GM18517 (cell line): ENCODE measurements at regions not wholly inside any gene's neighbourhood (a gene's known extent, or its start where the extent isn't known, plus 50 kb on each side); places are given as distances from the start of the nearest gene placed in this dataset.

Experiments
- ATAC-seq: cut with Tn5 transposase; IDR thresholded peaks from one replicate; pipeline ENCODE4 v1.9.1; 2021; ENCODE audit warnings: mild to moderate bottlenecking, moderate library complexity; ENCODE audit not compliant: unreplicated experiment

DNA sequence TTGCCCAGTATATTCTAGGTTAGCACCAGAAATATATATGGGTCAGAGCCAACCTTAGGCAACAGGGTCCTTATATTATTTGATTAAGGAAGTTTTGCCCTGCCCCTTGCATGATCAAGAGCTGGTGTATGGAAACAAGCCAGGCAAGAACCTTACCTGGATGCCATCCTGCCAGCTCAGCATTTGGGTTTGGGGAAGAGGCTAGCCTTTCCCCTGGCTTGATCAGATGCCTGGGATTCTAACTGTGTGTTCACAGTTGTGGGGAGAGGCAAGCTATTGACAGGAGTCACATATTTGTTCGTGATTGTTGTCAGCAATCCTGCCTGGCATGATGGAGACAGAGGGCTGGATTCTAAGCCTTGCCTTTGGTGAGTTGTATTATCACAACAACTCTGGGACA is 260.0 kb upstream of the DACH1 start:
- no peak for ATAC-seq

DNA sequence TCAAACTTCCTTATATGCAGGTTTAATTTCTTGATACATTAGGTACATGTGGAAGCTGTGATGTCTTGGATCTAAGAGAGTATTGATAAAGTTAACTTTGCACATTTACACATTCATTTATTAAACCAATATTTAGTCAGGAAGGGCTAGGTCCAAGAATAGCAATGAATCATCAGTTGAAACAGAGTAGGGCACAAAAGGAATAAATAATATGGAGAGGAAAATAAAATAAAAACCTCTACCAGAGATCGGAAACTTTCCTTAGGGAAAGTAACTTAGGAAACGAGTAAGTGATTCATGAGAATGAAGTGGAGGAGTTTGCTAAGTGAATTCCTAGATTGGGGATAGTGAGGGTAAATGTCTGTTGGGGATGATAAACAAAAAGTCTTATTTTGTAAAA is 259.4 kb upstream of the DACH1 start:
- no peak for ATAC-seq

DNA sequence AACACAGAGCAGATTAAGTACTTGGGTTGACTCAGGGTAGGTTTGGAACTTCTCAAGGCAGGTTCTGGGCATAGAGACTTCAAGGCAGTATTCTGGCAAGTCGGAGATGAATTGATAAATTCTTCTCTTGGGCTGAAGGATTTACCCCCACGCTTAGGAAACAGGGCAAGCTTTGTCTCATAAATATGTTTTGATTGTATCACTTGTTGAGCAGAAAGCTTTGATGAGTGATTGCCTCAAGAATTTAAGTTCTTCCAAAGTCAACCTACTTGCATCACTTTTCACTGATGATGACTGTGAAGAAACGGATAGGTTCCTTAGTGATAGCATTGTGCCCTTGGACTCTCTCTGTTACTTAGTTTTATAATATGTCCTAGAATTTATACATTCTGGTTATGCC is 258.6 kb upstream of the DACH1 start:
- no peak for ATAC-seq

DNA sequence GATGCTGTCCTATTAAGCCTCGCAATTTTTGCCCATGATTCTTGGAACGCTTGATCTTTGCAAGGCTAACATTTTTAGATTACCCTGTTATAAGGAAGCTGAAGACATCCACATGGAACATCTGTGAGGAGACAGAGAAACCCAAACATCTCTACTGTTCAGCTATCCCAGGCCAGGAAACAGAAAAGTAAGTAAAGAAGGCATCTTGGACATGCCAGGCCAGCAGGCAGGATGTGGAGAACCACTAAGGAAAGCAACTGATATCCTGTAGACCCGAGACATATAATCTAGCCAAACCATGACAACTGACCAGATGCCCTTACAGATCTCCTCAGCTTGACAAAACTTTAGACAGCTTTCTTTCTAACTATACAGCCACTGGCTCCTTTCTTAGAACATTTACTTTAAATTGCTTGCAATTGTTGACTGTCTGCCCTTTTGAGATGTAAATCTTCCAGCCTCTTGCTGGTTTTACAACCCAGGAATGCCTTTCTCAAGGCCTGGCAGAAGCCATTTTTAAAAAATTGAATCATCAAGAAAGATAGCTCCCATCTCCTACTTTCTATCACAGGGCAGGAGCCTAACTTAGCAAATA is 255.8 kb upstream of the DACH1 start:
- no peak for ATAC-seq

DNA sequence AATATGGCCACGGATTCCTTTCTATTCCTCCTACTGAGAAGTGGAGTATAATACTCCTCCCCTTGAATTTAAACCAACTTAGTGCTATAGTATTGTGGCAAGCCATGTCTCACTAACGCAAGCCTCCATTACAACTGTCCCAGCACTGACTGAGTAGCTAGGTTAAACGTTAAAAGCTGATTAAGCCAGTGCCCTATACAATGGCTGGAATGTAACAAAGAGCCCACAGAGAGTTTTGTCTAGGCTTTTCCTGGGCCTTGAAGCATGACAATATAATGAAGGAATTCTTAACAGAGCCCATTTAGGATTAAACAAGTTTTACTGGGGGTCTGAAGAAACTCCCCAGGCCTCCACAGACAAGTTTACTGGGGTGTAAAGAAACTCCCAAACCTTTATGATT is 254.5 kb upstream of the DACH1 start:
- ATAC-seq: no peak

DNA sequence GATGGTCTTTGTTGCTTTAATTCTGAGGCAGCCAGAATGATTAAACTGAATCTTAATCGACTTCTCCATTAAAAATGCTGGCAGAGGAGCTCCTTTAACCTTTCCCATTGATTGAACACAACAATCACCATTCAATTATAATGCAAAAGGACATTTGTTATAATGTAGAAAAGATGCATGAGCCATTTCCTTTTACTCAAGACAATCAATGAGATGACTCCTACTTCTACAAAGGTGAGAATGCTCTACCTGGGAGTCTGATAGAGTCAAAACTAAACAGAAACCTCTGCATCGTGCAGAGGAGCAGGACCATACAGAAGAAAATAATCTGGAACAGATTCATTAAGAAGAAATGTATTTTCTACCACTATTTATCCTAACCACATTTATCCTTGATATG is 253.6 kb upstream of the DACH1 start:
- no peak for ATAC-seq

DNA sequence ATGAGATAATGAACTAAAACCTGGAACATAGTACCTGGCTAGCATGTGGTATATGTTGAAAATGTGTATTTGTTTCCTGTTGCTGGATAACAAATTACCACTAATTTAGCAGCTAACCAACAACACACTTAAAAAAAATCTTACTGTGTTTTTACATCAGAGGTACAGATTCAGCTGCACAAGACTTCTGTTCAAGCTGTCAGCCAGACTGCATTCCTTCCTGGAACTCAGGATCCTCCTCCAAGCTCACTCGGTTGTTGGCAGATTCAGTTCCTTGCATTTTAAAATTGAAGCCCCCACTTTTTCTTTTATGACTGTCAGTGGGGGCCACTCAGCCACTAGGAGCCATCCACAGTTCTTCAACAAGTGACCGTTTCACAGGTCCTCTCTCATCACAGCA is 246.9 kb upstream of the DACH1 start:
- no peak for ATAC-seq

DNA sequence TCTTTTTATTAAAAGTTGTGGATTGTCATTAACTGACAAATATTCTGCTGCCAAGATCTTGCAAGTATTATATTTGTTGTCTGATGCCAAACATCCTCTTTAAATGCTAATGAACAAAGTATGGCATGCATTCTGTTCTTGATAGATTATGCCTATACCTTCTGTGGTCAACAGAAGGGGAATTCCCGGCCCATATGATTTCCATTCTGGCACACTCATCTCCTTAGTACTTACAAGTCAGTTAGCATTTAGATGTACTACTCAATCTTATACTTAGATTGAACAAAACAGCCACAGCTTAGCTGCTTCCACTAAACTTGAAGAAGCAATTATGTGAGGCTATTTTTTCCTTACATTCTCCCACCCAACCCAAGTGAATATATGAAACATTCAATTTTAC is 246.1 kb upstream of the DACH1 start:
- ATAC-seq: no peak

DNA sequence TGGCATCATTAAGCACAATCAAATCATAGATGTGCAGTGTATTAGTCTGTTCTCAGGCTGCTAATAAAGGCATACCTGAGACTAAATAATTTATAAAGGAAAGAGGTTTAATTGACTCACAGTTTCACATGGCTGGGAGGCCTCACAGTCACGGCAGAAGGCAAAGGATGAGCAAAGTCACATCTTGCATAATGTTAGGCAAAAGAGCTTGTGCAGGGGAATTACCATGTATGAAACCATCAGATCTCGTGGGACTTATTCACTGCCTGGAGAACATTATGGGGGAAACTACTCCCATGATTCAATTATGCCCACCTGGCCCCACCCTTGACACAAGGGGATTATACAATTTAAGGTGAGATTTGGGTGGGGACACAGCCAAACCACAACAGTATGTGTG is 245.2 kb upstream of the DACH1 start:
- no peak for ATAC-seq

DNA sequence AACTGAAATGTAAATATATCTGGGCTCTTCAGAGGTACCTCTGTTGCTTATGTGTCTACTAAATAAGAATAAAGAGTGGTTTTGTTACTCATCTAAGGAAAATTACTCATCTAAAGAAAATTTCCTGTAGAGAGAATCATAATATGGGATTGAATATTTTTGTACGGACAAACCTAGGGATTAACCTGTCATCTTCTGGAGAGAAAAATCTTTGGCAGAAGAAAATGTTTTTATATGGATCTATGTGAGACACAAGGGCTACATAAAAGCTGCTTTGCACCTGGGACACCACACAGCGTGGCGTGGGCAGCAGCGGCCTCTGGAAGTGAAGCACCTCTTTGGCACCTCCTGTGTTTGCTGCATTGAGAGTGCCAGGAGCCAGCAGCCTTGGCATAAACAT is 242.9 kb upstream of the DACH1 start:
- no peak for ATAC-seq

DNA sequence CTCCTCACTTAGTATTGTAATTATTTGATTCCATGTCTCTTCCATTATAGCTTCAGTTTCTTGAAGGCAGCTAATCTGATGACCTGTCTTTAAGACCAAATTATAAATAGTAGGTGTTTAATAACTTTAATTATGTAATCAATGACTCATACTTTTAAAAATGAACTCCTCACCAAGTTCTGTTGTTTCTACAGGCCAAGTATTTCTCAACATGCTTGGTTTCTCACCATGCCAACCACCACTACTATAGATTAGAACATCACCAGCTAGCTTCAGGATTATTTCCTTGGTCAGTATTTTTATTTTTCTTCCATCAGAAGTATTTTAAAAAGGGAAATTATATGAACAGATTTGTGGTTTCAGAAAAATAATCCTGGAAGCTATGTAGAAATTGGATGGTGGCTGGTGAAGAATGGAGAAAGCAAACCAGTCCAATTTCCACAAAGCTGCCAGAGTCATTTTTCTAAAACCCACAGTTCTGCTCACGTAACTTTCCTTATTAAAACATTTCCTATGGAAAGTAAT is 237.7 kb upstream of the DACH1 start:
- ATAC-seq: no peak

DNA sequence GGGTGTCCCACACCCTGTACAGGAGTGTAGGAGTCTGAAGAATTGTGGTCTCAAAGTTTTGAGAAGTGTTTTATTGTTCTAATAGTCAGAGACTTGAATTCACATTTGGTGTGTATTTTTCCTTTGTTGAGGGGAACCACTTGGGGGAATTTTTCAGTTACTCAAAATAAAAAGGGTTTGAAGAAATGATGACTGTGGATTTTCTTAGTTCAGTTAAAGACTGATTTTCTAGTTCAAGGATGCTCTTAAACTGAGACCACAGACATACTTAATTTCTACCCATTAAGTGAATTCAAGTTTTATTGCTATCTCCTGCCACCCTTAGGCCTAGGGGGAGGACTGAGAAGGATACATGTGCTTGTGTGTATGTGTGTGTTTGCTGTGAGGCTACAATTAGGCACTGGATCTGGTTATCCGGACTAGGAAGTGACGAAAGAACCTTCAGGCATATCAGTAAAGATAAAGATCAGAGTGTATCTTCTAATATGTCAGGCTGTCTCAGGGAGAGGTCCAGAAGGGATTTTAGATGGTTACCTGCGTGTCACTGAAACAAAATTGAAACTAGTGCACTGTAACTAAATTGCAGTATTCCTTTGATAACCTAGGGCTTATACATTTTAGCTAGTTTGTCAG is 234.9 kb upstream of the DACH1 start:
- no peak for ATAC-seq

DNA sequence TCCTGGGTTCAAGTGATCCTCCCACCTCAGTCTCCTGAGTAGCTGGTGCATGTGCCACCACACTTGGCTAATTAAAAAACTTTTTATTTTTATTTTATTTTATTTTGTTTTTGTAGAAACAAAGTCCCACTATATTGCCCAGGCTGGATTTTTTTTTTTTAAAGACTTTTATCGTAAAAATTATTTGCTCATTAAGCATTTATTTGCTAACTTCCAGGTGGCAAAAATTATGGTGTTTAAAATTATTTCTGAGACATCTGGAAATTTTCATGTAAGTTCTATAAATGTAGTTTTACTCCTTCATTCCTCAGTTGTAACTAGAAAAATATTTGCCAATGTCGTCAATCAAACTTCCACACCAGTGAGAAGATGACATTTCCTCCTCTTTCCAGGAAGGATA is 233.3 kb upstream of the DACH1 start:
- no peak for ATAC-seq

DNA sequence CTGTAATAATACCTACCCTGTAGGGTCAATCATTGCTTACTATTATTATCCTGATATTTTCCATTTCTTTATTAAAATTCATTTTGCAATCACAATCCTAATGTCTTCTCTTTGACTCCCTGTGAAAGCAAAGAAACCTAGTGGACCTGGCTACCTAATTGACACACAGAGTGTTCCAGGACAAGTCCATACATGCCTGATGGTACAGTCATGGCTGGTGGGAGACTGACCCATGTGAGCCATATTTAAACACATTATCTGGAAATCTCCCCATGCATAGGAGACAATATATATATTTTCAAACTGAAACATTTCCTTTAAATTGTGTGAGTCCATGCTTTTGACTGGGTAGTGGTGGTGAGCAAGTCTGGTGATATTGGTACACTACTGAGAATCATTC is 230.6 kb upstream of the DACH1 start:
- no peak for ATAC-seq

DNA sequence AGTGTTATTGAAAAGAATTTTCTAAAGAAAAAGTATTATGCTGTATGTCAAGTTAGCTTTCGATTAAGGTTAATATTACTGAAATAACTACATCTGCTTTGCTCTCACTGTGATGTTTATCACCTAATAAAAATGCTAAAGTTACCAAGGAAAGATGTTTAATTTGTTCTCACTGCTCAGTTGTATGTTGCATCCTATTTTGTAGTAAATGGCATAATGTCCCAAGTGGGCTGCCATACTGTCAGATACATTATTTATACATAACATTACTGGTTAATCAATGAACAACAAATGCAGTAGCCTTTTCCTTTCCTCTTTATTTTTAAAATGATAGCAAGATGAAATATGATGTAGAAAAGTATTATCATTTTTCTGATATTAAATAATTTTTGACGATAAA is 226.3 kb upstream of the DACH1 start:
- ATAC-seq: no peak

DNA sequence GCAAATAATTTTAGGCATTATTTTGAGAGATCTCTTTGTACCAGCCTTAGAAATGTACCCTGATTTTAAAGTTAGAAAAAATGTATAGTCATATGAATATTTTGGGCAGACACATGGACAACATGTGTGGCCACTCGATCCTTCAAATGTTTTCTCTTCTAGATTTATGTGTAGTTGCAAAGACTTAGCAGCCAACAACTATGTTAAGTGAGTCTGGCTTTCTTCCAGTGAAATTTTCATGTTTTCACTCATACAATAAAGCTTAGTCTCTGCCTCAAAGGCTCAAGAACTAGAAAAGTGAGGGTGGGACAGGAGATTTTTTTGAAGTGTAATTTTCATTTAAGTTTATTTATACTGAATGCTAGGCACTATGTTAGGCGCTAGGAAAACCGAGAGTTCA is 207.7 kb upstream of the DACH1 start:
- ATAC-seq: no peak

DNA sequence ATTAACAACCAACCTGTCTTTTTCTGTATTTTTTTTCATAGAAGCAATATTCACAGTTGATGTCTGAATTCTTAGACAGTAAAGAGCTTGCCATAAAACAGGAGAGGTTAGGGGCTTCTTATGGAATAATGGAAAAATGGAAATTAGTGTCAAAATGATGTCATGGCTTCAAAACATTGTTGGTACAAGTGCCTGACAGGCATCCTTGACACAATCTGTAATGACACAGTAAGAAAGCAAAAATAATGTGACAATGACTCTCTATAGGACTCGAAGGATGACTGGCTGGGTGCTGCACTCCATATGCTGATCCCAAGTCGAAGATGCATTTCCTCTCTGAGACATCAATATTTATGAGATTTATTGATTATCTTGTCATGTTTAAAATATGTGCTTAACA is 205.3 kb upstream of the DACH1 start:
- no peak for ATAC-seq

DNA sequence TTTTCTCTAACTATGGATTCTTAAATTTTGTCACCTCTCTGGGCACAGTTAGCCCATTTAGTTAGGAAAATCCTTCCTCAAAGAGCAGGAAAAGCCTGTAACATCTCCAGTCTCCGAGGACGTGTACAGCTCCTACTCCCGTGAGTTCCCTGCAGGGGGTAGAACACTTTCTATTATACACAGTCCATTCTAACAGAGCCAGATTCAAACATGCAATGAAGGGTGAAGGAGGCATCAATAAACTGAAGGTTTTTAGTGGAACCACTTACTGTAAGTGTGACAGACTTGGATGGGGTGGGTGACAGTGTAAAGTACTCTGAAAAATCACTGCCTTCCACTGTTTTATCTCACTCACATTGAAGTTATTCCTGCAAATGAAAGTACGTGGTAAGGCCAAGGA is 204.7 kb upstream of the DACH1 start:
- no peak for ATAC-seq

DNA sequence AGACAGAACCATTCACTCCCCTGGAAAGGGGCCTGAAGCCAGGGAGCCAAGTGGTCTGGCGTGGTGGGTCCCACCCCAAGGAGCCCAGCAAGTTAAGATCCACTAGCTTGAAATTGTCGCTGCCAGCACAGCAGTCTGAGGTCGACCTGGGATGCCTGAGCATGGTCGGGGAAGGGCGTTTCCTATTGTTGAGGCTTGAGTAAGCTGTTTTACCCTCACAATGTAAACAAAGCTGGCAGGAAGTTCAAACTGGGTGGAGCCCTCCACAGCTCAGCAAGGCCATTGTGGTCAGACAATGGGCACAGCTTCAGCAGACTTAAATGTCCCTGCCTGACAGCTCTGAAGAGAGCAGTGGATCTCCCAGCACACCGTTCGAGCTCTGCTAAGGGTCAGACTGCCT is 195.6 kb upstream of the DACH1 start:
- no peak for ATAC-seq

DNA sequence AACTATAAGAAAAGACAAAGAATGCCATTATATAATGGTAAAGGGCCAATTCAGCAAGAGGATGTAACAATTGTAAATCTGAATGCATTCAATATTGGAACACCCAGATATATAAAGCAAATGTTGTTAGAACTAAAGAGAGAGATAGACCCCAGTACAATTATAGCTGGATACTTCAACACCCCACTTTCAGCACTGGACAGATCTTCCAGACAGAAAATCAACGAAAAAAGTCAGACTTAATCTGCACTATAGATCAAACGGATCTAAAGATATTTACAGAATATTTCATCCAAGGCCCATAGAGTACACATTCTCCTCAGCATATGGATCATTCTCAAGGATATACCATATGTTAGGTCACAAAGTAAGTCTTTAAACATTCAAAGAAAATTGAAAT is 194.6 kb upstream of the DACH1 start:
- no peak for ATAC-seq

DNA sequence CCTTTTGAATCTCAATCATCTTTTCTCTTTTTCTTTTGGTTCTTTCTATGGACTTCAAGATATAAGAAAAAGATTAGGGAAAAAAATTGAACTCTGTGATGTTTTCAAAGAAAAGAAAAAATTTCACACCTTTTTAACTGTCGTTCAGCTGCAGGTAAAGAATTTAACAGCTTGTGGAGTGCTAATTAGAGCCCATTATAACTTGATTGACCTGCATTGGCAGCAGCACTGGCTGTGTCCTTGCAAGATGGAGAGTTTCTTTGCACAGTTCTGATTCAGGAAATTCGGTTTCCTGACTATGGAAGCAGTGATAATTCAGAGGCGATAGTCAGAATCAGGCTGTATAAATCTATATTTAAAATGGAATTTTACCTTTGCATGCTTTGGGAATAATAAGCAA is 183.2 kb upstream of the DACH1 start:
- no peak for ATAC-seq

DNA sequence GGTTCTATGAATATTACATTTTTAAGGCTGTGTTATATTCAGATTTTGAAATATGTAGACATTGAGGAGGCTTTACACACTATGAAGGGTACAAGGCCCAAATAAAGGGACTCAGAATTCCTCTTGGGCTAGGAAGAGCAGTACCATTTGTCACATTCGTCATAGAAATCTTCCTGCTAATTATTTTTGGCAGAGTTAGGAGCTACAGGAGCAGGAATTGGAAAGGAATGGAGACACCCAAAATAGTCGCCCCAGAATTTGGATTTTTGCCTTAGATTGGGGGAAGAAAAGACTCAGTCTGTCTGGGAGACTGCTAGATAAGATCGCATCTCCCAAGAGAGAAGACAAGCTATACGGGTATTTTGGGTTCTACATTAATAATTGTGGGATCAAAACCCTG is 176.4 kb upstream of the DACH1 start:
- no peak for ATAC-seq

DNA sequence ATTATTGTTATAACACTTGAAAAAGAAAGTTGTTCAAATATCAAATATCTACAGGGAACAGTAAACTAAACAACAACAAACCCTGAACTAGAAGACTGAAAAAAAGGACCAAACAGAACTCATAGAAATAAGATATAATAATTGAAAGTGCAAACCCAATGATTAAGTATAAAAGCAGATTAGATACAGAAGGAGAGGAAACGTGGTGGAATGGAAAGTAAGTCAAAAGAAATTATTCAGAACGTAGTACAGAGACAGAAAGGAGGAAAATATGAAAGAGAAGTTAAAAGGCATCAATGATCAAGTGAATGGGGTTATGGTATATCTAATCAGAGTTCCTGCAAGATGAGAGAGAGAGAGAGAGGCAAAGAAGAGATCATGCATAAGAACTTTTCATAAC is 174.2 kb upstream of the DACH1 start:
- no peak for ATAC-seq
